HFFc6 (cell line): ENCODE measurements at regions not wholly inside any gene's neighbourhood (a gene's known extent, or its start where the extent isn't known, plus 50 kb on each side); places are given as distances from the start of the nearest gene placed in this dataset.
"Not testable (repeated sequence)": the region's sequence is repeated elsewhere in the genome, so short reads cannot be mapped to it uniquely, and the experiment has no call there.

Experiments
- DNase-seq: peaks from one replicate; pipeline ENCODE4 v3.0.0-alpha.2; 2018
- H3K27ac Mint-ChIP-seq: 2 replicates; pipeline ENCODE4 v1.8.0; 2020; ENCODE audit warnings: mild to moderate bottlenecking, mixed read lengths
- H3K27me3 Mint-ChIP-seq: 2 replicates; pipeline ENCODE4 v1.8.0; 2021; ENCODE audit warnings: mild to moderate bottlenecking, moderate library complexity, mixed read lengths; ENCODE audit not compliant: insufficient read depth
- H3K36me3 Mint-ChIP-seq: 2 replicates; pipeline ENCODE4 v1.8.0; 2021; ENCODE audit warnings: low read depth, mixed read lengths
- H3K4me1 Mint-ChIP-seq: 2 replicates; pipeline ENCODE4 v1.8.0; 2020; ENCODE audit warnings: low read depth, mixed read lengths
- H3K4me3 Mint-ChIP-seq: 2 replicates; pipeline ENCODE4 v1.8.0; 2020; ENCODE audit warnings: mild to moderate bottlenecking, moderate library complexity, mixed read lengths
- H3K9me3 Mint-ChIP-seq: 2 replicates; pipeline ENCODE4 v1.8.0; 2020; ENCODE audit warnings: mild to moderate bottlenecking, mixed read lengths
- CTCF ChIP-seq: fragments of 200-600 bp; sonication (generic); IDR thresholded peaks from 2 replicates; pipeline ENCODE4 v1.5.0; 2021; ENCODE audit warnings: antibody characterized with exemption, mild to moderate bottlenecking

- TF ChIP-seq CTCF = no peak
- H3K27me3 Mint-ChIP-seq = peaks cover 12% of the 10 kb centered on the region
- H3K27ac Mint-ChIP-seq = no peak overlapping the region
- no peaks in the 10 kb centered on the region for H3K4me1 Mint-ChIP-seq
- peaks cover 9% of the 10 kb centered on the region; the same call in 1 of the 2 replicates for H3K36me3 Mint-ChIP-seq
- peaks cover 3% of the 10 kb centered on the region; the same call in 1 of the 2 replicates for H3K9me3 Mint-ChIP-seq
- no peak for DNase-seq
- H3K4me3 Mint-ChIP-seq = no peak overlapping the region
Observed at GRCh38 chr12:25401547-25402345, 151.0 kb upstream of the KRAS start.

GRCh38 chr12:25397001-25397400 is 146.3 kb upstream of the KRAS start:
- DNase-seq = no peak
- no peak overlapping the region for H3K27ac Mint-ChIP-seq
- no peak overlapping the region for H3K4me3 Mint-ChIP-seq
- H3K4me1 Mint-ChIP-seq = no peaks in the 10 kb centered on the region
- H3K36me3 Mint-ChIP-seq = peaks cover 9% of the 10 kb centered on the region; the same call in 1 of the 2 replicates
- H3K9me3 Mint-ChIP-seq = peaks cover 3% of the 10 kb centered on the region; the same call in 1 of the 2 replicates
- TF ChIP-seq CTCF = no peak
- H3K27me3 Mint-ChIP-seq = peaks cover 11% of the 10 kb centered on the region; the same call in 1 of the 2 replicates

GRCh38 chr12:25395227-25395626 is 144.5 kb upstream of the KRAS start:
- no peak overlapping the region for H3K27ac Mint-ChIP-seq
- H3K9me3 Mint-ChIP-seq = no peaks in the 10 kb centered on the region
- peaks cover 10% of the 10 kb centered on the region; the same call in 1 of the 2 replicates for H3K27me3 Mint-ChIP-seq
- H3K4me3 Mint-ChIP-seq = no peak overlapping the region
- no peaks in the 10 kb centered on the region for H3K36me3 Mint-ChIP-seq
- TF ChIP-seq CTCF = no peak
- H3K4me1 Mint-ChIP-seq = no peaks in the 10 kb centered on the region
- DNase-seq = no peak

GRCh38 chr12:25394775-25395174 is 144.0 kb upstream of the KRAS start:
- H3K4me1 Mint-ChIP-seq, H3K36me3 Mint-ChIP-seq, H3K9me3 Mint-ChIP-seq, H3K27ac Mint-ChIP-seq, DNase-seq, H3K27me3 Mint-ChIP-seq, H3K4me3 Mint-ChIP-seq: not testable (repeated sequence)

- H3K9me3 Mint-ChIP-seq = no peaks in the 10 kb centered on the region
Observed at GRCh38 chr12:25394025-25394424, 143.3 kb upstream of the KRAS start.

GRCh38 chr12:25391346-25391745 is 140.6 kb upstream of the KRAS start:
- H3K36me3 Mint-ChIP-seq, H3K27ac Mint-ChIP-seq, DNase-seq, H3K27me3 Mint-ChIP-seq, H3K9me3 Mint-ChIP-seq, H3K4me3 Mint-ChIP-seq: not testable (repeated sequence)
- peaks cover 22% of the 10 kb centered on the region for H3K4me1 Mint-ChIP-seq

More at GRCh38 chr12:25394025-25394424, 143.3 kb upstream of the KRAS start:
- Mint-ChIP-seq H3K27me3 (peaks cover 5% of the 10 kb centered on the region; the same call in 1 of the 2 replicates), H3K4me3 (no peak overlapping the region), H3K27ac (no peak overlapping the region), H3K4me1 (no peaks in the 10 kb centered on the region), H3K36me3 (no peaks in the 10 kb centered on the region)
- no peak for DNase-seq
- TF ChIP-seq CTCF = no peak
